GM19238 (cell line): ENCODE measurements at regions not wholly inside any gene's neighbourhood (a gene's known extent, or its start where the extent isn't known, plus 50 kb on each side); places are given as distances from the start of the nearest gene placed in this dataset.
"Not testable (repeated sequence)": the region's sequence is repeated elsewhere in the genome, so short reads cannot be mapped to it uniquely, and the experiment has no call there.

Experiments used
- DNase-seq: peaks from one replicate; pipeline ENCODE4 v3.0.0; 2011; ENCODE audit warnings: low spot score; ENCODE audit not compliant: insufficient read length

DNA sequence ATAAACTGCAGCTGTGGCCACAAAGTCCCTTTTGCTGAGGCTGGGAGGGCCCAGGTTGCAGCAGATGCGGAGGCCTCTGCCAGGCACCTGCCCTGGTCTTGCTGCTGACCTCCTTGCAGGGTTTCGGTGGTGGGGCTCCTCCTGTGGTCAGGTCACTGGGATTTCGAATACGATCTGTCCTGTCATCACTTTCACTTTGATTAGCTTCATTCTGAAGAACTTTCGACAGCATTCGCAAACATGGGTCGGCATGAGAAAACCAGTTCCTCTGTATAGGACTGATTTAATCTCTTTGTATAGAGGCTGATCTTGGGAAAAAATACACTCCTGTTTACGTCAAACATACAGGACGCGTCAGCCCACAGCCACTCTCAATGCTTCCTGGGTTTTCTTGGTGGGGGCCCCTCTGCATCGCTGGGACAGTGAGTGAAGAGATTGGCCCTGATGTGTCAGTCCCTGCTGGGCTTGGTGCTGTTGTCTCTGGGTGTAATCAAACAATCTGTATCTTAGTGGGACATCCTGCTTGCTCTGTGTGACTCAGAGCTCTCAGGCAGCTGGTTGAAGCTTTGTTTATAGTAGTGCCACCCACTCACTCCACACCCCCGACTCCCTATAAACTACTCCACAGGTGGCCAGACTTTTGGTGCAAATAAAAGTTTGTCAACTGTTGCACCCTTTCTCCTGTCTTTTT lies 209.4 kb upstream of the CXCR4 start:
- peak; percentile 39 for DNase-seq

DNA sequence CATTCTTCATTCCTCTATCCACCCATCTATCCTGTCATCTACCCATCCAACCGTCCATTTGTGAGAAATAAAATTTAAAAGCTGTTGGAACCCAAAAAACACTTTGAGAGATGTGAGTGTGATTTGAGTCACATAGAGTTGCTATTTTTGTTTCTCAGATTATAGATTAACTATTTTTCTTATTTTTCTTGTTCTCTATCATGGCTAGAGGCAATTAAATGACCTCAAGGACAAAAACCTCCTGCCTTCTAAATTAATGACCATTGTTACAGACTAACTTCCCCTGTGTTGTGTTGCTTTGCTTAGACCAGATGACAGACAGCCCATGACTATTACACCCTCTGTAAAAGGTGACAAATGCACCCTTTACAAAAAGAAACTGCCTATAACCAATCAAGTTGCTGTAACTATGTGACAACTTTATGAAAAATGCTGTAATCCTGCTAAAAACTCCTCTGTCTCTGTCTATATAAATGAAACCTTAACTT lies 207.9 kb upstream of the CXCR4 start:
- DNase-seq = no peak

GRCh38 chr2:136324966-136325365 lies 207.0 kb upstream of the CXCR4 start:
- no peak for DNase-seq

GRCh38 chr2:136323935-136324334 lies 206.0 kb upstream of the CXCR4 start:
- DNase-seq = no peak

GRCh38 chr2:136323195-136323594 lies 205.2 kb upstream of the CXCR4 start:
- no peak for DNase-seq

GRCh38 chr2:136322428-136322827 lies 204.5 kb upstream of the CXCR4 start:
- no peak for DNase-seq

GRCh38 chr2:136319651-136320050 lies 201.7 kb upstream of the CXCR4 start:
- DNase-seq = no peak

DNA sequence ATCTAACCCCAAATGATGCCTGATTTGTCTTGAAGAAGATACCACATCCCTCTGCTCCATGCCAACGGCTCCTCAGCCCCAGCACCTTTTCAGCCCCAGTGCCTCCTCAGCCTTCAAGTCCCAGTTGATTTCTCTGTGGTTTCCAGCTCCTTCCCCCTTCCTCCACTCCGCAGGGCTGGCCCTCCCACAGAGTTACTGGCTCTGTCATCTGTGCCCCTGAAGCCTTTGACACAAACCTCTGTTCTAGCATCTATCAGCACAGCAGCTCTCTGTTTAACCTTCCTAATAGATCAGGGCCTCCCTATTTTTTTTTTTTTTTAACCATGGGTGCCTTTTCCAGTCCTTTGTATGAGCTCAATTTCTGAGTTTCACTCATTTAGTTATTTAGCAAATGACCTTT lies 201.3 kb upstream of the CXCR4 start:
- DNase-seq = no peak

DNA sequence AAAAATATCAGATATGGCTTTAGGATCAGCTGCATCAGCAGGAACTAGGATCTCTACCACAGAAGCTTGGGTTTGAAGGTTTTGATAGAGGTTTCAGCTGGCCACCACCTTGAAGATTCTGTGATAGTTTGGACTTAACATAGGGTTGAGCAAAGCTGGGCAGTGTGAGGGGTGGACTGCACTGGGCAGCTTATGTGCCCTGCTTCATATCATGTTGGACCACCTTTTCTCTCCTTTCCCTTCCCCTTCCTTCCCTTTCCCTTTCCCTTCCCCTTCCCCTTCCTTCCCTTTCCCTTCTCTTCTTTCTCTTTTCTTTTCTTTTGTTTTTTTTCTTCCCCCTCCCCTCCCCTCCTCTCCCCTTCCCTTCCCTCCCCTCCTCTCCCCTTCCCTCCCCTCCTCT lies 196.3 kb upstream of the CXCR4 start:
- DNase-seq = no peak

- DNase-seq = not testable (repeated sequence)
These were observed 194.6 kb upstream of the CXCR4 start for GRCh38 chr2:136312568-136312967.

DNA sequence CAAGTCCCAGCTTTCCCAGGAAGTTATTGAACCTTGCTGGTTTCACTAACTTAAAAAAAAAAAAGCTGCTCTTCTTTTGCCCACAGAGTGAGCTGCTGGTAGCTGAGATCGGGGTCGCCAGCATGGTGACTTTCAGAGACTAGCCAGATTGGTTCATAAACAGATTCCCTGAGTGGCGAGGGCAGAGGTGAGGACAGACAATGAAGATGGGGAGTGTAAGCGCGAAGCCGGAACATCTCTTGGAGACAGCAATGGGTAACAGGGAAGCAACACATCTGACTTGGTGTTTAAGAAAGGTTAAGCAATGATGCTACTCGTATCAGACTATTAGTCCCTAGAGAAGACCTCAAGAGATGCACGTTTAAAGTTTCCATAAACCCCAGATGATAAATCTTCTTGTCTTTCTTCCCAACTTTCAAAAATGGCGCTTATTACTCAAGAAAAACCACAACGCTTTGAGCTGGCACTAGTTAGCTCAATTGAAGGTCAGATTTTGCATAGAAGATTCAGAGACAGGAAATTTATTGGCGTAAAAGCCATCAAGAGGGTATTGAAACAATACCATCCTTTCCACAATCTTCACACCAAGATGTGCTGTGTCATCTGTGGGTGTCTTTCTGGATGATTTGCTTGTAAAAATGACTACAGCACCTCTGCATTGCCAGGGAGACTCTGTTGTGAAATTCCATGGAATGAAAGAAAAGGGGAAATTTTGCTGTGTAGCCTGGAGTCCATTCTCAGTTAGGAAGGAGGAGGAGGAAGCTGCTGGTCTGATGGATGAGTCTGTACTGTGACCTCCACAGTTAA lies 193.1 kb upstream of the CXCR4 start:
- no peak for DNase-seq

GRCh38 chr2:136310005-136310495 lies 192.1 kb upstream of the CXCR4 start:
- no peak for DNase-seq

- DNase-seq = no peak
These were observed 190.7 kb upstream of the CXCR4 start for GRCh38 chr2:136308611-136309010.

- no peak for DNase-seq
These were observed 188.9 kb upstream of the CXCR4 start for GRCh38 chr2:136306836-136307235.

DNA sequence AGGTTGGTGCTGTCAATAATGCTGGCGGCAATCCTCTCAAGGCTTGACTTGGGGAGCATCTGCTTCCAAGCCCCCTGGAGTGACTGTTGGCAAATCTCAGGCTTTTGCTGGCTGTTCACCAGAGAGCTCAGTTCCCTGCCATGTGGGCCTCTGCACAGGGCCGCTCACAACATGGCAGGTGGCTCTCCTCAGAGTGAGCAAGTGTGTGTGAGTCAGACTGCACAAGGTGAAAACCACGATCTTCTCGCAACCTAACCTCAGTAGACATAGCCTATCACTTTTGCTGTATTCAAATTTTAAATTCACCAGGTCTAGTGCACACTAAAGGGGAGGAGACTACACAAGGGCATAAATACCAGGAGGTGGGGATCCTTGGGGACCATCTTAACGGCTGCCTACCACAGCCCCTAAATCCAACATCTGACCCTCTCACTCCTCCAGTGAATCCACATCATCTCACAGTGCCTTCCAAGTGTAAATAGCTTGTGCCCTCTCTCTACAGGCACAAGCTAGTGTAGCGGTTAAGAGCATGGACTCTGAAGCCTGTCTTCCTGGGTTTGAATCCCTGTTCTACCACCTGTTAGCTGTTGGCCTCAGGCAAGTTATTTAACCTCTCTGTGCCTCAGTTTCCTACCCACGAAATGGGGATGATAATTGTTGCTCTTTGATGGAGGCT lies 187.7 kb upstream of the CXCR4 start:
- no peak for DNase-seq

GRCh38 chr2:136301006-136301405 lies 183.1 kb upstream of the CXCR4 start:
- no peak for DNase-seq

DNA sequence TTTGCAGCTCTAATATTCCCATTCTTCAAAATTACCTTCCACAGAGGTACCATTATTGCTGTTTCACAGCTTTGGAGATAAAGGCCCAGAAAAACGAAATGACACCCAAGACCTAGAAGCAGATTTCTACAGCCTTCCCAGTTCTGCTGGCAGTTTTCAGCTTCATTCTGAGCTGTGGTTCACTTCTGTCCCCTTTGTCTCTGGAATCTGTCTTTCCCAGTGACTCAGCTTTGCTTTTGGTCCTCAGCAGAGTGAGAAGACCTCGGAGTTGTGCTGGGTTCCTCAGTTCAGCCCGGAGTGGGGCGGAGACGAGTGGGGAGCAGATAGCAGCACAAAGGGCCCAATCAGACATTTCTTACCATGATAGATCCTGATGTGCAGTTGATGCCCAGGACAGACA lies 180.7 kb upstream of the CXCR4 start:
- no peak for DNase-seq

GRCh38 chr2:136297994-136298393 lies 180.0 kb upstream of the CXCR4 start:
- DNase-seq = no peak

- DNase-seq = no peak
These were observed 179.4 kb upstream of the CXCR4 start for GRCh38 chr2:136297312-136297711.

GRCh38 chr2:136295168-136295567 lies 177.2 kb upstream of the CXCR4 start:
- no peak for DNase-seq

GRCh38 chr2:136291871-136292270 lies 173.9 kb upstream of the CXCR4 start:
- DNase-seq = no peak

DNA sequence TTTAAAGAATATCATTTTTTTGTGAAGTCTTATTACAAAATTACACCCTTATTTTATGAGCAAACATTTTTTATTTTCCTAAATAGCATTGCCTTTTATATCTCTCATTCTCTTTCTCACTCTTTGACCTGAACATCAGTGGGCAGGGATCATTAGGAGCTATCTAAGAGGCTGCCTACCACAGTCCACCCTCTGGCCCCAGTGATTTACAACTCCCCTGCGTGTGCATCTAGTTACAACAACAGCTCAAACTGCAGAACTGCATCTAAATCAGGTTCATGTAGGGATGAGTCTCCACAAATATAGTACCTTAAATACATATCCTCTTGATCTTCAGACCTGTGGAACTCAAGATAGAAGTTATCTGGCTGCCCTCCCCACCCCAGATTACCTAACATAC lies 172.4 kb upstream of the CXCR4 start:
- DNase-seq = no peak
